ENCODE measurements at regions not wholly inside any gene's neighbourhood (a gene's known extent, or its start where the extent isn't known, plus 50 kb on each side); places are given as distances from the start of the nearest gene placed in this dataset.

GRCh38 chr11:19306179-19306944 is 65.6 kb upstream of the E2F8 start:
- no peaks in the 10 kb centered on the region for H3K9me1 ChIP-seq (ENCODE audit: control insufficient read depth, insufficient read depth, low read length)
- peaks cover 2 to 31% of the 10 kb centered on the region in 2 experiments; a peak in 3 of 5 replicates for H3K27me3 ChIP-seq (ENCODE audit: control insufficient read depth in 2 of 2, insufficient read depth in 2 of 2, low read length in 2 of 2)
- H3K79me2 ChIP-seq (ENCODE audit: control insufficient read depth, insufficient read depth, low read length): no peaks in the 10 kb centered on the region
- no peak overlapping the region for H3K4me3 ChIP-seq
- H3K4me2 ChIP-seq (ENCODE audit: insufficient read depth, low read length): no peak overlapping the region
- in situ Hi-C loops (cut with MboI) (loop anchor here (25.0 kb wide), 1 partner anchor 581 kb away; no protein-coding TSS in a partner anchor), intact Hi-C loops (cut with micrococcal nuclease) (no loop called here)
- H3K27ac ChIP-seq (ENCODE audit: extremely low read depth, low read depth, low read length): no peak overlapping the region
- no peaks in the 10 kb centered on the region; the same call in none of the 2 replicates for H4K20me1 ChIP-seq (replicated peaks; ENCODE audit: control insufficient read depth, insufficient read depth, low read length)
- FAIRE-seq (no peak), DNase-seq (ENCODE audit: extremely low read depth in 1 of 4, low spot score in 3 of 4) (no peak), ATAC-seq (no peak)
- no peaks in the 10 kb centered on the region for H3K36me3 ChIP-seq (ENCODE audit: control insufficient read depth, insufficient read depth, low read length)
- ChIA-PET POLR2A (no interaction called here), CTCF (ENCODE audit: low intra/inter-chr PET ratio) (no interaction called here)
- no peak overlapping the region for H2AFZ ChIP-seq (ENCODE audit: low read depth, low read length)
- BruUV-seq (replicated peaks): no TSS peak
- WGBS (ENCODE audit: insufficient coverage, low coverage, missing lambda C conversion rate): under 1% methylated on average over 9 of the region's 9 CpGs
- H3K9ac ChIP-seq (ENCODE audit: insufficient read depth in 1 of 2, low read depth in 2 of 2, low read length in 2 of 2): no peak overlapping the region
- no peaks in the 10 kb centered on the region for H3K9me3 ChIP-seq (replicated peaks; ENCODE audit: control insufficient read depth, insufficient read depth, low read depth, low read length)
- H3K4me1 ChIP-seq (replicated peaks in 1 of 2; ENCODE audit: control insufficient read depth in 2 of 2, insufficient read depth in 2 of 2, low read length in 2 of 2): no peaks in the 10 kb centered on the region
- TF ChIP-seq ZBTB9 (CRISPR knock-in tag; IDR thresholded peaks at IDR 0.05) (no peak), SOX6 (IDR thresholded peaks at IDR 0.05) (no peak), XRCC4 (IDR thresholded peaks at IDR 0.05; ENCODE audit: extremely low read depth, insufficient read depth, insufficient read length) (no peak), ZNF639 (CRISPR knock-in tag; conservative IDR thresholded peaks at IDR 0.05 in 1 of 2, IDR thresholded peaks at IDR 0.05 in 1 of 2) (no peak), ARNT (IDR thresholded peaks at IDR 0.05) (no peak), ZKSCAN3 (CRISPR knock-in tag; IDR thresholded peaks at IDR 0.05) (no peak), SIN3B (IDR thresholded peaks at IDR 0.05; ENCODE audit: low read depth) (no peak), PTBP1 (IDR thresholded peaks at IDR 0.05; ENCODE audit: low read depth, low read length) (no peak), ZC3H4 (CRISPR knock-in tag; IDR thresholded peaks at IDR 0.05; ENCODE audit: borderline replicate concordance) (no peak), LEF1 (IDR thresholded peaks at IDR 0.05) (no peak)
- TF ChIP-seq, protein P1, sequence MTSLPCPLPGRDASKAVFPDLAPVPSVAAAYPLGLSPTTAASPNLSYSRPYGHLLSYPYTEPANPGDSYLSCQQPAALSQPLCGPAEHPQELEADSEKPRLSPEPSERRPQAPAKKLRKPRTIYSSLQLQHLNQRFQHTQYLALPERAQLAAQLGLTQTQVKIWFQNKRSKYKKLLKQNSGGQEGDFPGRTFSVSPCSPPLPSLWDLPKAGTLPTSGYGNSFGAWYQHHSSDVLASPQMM (CRISPR knock-in tag; IDR thresholded peaks at IDR 0.05): no peak
